Activated CD4-positive, CD25-positive, alpha-beta regulatory T cell (primary cell): ENCODE measurements at regions not wholly inside any gene's neighbourhood (a gene's known extent, or its start where the extent isn't known, plus 50 kb on each side); places are given as distances from the start of the nearest gene placed in this dataset.

Source experiments
- DNase-seq, 4 experiments: peaks; one replicate each; lab custom pipeline; 2025; lab: John Stamatoyannopoulos, UW

DNA sequence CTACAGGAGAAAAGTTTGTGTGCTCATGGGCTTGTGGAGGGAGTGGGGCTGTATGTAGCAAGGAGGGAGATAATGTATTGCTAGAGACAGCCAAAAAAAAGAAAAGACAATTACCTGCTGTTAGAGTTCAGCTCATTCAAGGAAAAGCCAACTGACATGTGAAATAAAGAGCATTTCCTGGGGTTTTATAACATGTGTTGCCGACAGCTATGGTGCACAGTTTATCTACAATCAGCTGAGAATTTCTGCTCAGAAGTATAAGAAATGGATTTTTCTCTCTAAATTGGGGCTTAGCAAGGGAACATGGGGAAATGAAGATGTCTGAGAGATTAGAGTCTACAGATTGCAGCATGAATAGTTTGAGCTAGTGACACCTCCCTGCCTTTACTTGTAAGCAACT is 674.1 kb downstream of the SUCLG1 start:
- no peak for DNase-seq

DNA sequence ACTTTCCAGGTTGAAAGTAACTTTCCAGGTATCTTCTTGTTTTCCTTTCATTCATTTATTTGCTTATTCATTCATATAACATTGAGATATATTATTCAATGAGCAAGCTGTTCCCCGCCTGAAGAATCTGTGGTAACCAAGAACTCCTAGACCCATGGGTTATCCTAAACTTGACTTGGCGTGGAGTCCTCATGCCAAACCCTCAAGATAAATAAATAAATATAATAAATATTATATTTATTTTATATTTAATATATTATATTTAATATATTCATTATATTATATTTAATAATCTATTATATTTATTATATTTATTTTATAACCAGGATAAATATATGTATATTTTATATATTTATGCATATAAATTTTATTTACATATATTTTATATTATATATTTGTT is 674.8 kb downstream of the SUCLG1 start:
- DNase-seq = no peak

- DNase-seq = no peak
Measured at GRCh38 chr2:83782122-83782521, 677.0 kb downstream of the SUCLG1 start.

DNA sequence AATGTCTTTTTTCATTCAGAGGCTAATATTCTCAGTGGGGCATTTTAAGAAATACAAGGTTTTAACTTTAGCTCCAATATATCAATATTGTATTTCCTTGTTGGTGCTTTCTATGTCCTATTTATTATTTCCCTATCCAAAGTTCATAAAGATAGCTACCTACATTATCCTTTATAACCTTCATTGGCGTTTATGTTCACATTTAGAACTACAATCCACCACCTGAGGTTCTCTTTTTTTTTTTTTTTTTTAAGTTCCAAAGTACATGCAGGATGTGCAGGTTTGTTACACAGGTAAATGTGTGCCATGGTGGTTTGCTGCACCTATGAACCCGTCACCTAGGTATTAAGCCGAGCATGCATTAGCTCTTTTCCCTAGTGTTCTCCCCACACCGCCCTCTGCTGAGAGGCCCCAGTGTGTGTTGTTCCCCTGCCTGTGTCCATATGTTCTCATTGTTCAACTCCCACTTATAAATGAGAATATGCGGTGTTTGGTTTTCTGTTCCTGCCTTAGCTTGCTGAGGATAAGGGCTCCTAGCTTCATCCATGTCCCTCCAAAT is 694.6 kb downstream of the SUCLG1 start:
- no peak for DNase-seq

DNA sequence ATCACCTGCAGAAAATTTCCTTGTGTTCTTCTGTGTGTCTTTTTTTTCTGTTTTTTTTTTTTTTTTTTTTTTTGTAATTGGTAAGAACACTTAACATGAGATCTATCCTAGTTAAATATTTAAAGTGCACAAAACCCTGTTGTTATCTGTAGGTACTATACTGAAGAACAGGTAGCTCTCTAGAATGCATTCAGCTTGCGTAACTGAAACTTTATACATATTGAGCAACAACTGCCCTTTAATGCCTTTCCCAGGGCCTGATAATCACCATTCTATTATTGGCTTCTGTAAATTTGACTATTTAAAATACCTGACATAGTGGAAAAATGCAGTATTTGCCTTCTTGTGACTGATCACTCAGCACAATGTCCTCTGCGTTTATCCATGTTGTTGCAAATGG is 701.8 kb downstream of the SUCLG1 start:
- DNase-seq = no peak

GRCh38 chr2:83756219-83756618 is 702.9 kb downstream of the SUCLG1 start:
- no peak for DNase-seq

DNA sequence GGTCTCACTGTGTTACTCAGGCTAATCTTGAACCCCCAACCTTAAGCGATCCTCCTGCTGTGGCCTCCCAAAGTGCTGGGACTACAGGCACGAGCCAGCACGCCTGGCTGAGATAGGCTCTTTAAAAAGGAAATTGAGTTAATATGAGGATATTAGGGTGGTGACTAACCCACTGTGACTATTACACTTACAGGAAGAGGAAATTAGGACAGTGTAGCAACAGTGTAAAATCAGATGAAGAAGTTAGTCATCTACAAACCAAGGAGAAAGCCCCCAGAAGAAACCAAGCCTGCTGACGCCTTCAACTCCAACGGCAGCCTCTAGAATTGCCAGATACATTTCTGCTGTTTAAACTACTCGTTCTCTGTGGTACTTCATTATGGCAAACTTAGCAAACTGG is 711.9 kb downstream of the SUCLG1 start:
- no peak for DNase-seq

GRCh38 chr2:83744855-83745254 is 714.2 kb downstream of the SUCLG1 start:
- DNase-seq = no peak

DNA sequence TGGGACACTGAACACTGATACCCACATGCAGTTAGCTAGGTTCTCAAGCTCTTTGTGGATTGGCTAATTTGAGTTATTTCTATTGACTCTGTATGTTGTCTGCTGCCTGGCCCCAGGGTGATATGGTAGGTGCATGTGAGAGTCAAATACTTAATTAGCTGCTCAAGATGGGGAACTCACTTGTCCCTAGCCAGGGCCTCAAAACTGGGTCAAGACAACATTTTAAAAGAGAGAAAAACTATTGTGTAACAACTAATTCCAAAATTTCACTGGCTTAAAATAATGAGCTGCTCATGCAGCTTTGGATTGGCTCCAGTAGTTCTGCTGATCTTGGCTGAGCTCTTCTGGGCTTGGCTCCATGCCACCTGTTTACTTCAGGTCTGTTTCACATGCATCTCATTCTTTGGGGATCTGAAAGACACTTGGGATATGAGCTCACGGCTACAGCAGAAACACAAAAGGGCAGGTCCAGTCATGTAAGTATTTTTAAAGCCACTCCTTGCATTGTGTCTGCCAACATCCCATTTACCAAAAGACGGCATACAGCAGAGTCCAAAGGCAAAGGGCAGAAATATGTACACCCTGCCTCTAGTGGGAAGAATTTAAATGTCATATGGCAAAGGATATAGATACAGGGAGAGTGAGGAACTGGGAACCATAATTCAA is 716.8 kb downstream of the SUCLG1 start:
- DNase-seq = no peak

- no peak for DNase-seq
Measured at GRCh38 chr2:83730223-83730622, 728.9 kb downstream of the SUCLG1 start.

DNA sequence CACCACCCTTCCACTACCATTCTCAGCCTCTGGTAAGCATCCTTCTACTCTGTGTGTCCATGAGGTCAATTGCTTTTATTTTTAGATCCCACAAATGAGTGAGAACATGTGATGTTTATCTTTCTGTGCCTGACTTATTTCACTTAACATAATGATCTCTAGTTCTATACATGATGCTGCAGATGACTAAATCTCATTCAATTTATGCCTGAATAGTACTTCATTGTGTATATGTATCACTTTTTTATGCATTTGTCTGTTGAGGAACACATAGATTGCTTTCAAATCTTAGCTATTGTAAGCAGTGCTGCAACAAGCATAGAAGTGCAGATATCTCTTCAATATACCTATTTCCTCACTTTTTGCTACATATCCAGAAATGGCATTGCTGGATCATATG is 733.3 kb downstream of the SUCLG1 start:
- DNase-seq = no peak

DNA sequence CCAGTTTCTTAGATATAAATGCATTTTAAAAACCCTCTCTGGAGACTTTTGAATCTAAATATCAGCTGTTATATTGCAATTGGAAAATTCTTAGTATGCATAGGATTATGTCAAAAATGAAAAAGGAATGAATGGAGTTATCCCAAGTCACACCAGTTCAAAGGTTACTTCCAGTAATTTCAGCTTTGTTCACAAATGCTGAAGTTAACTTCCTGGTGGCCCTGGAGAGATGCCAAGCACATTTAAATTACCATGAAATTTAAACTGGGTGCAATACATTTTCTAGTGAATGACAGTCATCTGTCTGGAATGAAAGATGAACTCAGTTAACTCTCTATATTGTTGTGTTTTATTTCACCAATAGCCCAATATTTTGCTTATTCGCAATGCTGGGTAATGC is 753.9 kb downstream of the SUCLG1 start:
- no peak for DNase-seq

DNA sequence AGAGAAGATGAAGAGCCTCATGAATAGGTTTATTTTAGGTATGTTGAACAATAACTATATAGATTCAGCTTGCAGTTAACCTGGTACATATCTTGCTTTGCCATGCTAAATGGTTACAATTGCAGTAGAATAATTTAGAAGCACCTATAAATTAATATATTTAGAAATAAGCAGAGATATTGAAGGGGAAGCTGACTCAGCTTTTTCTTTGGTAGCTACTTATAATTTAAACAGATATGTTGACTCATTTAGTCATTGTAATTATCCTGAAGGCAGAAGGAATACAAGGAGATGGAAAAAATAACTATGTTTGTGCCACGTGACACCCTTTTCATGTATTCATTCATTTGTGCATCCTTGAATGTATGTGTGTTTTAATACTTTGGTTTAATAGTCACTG is 755.5 kb downstream of the SUCLG1 start:
- no peak for DNase-seq

DNA sequence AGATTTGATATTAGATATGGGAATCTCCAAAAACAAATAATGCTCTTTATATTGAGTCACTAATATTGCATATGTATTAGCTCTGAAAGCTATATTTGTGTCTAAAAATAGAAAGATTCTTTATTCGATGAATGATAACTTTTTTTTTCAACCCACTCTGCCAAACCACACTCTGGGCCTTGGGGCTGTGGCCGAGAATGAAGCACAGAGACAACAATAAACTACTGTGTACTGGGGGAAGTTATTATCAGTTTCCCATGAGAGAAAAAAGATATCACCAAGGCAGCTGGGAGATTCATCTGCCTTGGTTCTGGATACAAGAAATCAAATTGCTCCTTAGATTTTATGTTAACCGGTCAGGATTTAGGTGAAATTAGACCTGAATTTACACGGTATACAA is 762.2 kb downstream of the SUCLG1 start:
- DNase-seq = no peak

- no peak for DNase-seq
Measured at GRCh38 chr2:83695530-83695929, 763.5 kb downstream of the SUCLG1 start.

GRCh38 chr2:83695037-83695436 is 764.0 kb downstream of the SUCLG1 start:
- DNase-seq = no peak

- DNase-seq = no peak
Measured at GRCh38 chr2:83689402-83689801, 769.7 kb downstream of the SUCLG1 start.

DNA sequence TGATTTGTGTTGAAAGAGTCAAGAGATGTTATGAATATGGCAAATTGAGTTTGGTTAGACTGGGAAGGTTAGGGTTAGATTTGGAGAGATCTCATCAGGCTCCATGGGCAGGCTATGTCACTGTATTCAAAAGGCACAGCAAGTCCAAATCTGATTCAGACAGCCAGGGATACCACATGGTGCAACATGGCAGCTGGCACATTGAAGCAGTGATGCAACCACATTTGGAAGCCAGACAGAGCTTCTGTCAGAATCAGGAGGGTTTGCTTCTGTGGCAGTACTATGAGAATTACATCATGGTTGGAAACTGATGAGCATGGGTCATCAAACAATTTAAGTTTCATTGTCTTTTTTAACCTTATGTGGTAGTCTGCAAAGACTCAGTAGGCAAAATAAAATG is 772.2 kb downstream of the SUCLG1 start:
- DNase-seq = no peak

DNA sequence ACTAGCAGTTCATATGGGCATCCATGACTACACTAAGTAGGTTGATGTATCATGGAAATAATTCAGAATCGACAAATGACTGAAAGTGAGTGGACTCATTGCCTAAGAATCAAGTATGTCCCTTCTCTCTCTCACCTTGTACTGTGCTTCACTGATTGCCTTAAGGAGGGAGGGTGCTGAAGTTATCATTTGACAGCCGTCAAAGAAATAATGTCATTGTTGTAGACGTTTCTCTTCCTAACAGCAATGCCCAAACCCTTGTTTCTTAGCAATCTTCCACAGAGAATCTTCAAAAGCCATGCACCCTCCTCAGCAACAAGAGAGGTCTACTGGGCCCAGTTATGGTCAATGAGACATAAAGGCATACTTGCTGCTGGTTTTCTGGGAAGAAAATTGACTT is 785.0 kb downstream of the SUCLG1 start:
- DNase-seq = no peak

DNA sequence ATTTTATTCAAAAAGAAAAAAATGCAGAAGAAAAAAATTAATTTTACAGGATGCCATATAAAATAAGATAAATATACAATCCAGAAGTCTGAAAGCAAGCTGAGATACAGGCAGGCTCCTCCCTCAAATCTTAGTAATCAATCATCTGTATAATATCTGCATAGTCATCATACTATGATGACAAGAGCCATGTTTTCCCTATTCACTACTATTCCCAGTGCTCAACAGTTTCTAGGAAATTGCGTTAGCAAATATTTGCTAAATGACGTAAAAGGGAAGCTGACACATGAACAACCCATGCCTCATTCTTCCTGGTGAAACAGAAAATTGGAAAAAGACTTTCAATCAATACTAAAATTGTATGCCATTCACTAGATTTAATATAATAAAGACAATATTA is 793.2 kb downstream of the SUCLG1 start:
- DNase-seq = no peak

GRCh38 chr2:83665154-83665553 is 793.9 kb downstream of the SUCLG1 start:
- DNase-seq = no peak

DNA sequence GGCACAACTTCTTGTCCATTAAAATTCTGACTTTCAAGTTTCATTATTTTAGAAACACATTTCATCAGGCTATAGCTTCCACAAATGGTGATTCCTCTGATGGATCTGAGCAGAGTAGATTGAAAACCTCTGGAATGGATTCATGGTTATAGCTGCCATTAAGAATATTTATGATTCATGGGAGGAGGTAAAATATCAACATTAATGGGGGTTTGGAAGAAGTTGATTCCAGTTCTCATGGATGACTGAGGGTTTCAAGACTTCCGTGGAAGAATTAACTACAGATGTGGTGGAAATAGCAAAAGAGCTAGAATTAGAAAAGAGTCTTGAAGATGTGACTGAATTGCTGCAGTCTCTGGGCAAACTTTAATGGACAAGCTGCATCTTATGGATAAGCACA is 797.4 kb downstream of the SUCLG1 start:
- DNase-seq = no peak

- DNase-seq = no peak
Measured at GRCh38 chr2:83654091-83654611, 804.9 kb downstream of the SUCLG1 start.

GRCh38 chr2:83650898-83651297 is 808.2 kb downstream of the SUCLG1 start:
- no peak for DNase-seq
